Motor neuron (in vitro differentiated cells): ENCODE measurements at regions not wholly inside any gene's neighbourhood (a gene's known extent, or its start where the extent isn't known, plus 50 kb on each side); places are given as distances from the start of the nearest gene placed in this dataset.
"Not testable (repeated sequence)": the region's sequence is repeated elsewhere in the genome, so short reads cannot be mapped to it uniquely, and the experiment has no call there.

ENCODE experiments used
- ATAC-seq, 8 experiments: fragments of 200-7000 bp; cut with Tn5 transposase; replicated peaks in 6 of 8; 2 replicates each; pipeline ENCODE4 v1.8.0; 2021; ENCODE audit warnings: mild to moderate bottlenecking in 8 of 8, moderate library complexity in 8 of 8
- H3K27ac ChIP-seq, 2 donors: fragments of 250-450 bp; sonication (Bioruptor Pico); 2 replicates each; pipeline ENCODE4 v1.9.0; 2021; ENCODE audit warnings: antibody characterized with exemption in 2 of 2, mild to moderate bottlenecking in 2 of 2, moderate library complexity in 1 of 2
- H3K4me1 ChIP-seq, 2 donors: fragments of 250-450 bp; sonication (Bioruptor Pico); replicated peaks in 1 of 2; 2 replicates each; pipeline ENCODE4 v1.6.1; 2021; ENCODE audit warnings: antibody characterized with exemption in 2 of 2, mild to moderate bottlenecking in 2 of 2, moderate library complexity in 1 of 2
- H3K4me3 ChIP-seq, 5 donors: fragments of 250-450 bp; sonication (Bioruptor Pico); 2 replicates each; pipeline ENCODE4 v1.9.0; 2021; ENCODE audit warnings: antibody characterized with exemption in 5 of 5, mild to moderate bottlenecking in 5 of 5, moderate library complexity in 4 of 5
- WGBS, 10 experiments: fragments of 450-650 bp; shearing (Covaris generic); methylation state at CpG; one replicate each; pipeline ENCODE4 v1.0.0; 2022; 5-methylcytosine and 5-hydroxymethylcytosine counted together
- in situ Hi-C, 9 experiments: fragments of 400-800 bp; cut with MboI; loops; one replicate each; pipeline ENCODE4 v1.15.0; 2021; ENCODE audit warnings: low sequenced_read_pairs in 9 of 9, low pct_unique_long_range_greater_than_20kb in 2 of 9; ENCODE audit not compliant: unreplicated experiment in 9 of 9

GRCh38 chr9:90485028-90485427 lies 157.6 kb downstream of the DIRAS2 start:
- no peaks in the 10 kb centered on the region for H3K4me1 ChIP-seq
- WGBS, 10 experiments, result 0 to 100% (median 66%) methylated on average over 1 of the region's 1 CpG; no CpG with 5 or more reads in 2 of the 10 experiments
- H3K4me3 ChIP-seq, result no peak overlapping the region
- in situ Hi-C loops, result no loop called here
- no peak for ATAC-seq
- H3K27ac ChIP-seq, result no peak overlapping the region

GRCh38 chr9:90489066-90489465 lies 153.6 kb downstream of the DIRAS2 start:
- Histone ChIP-seq H3K4me1 (no peaks in the 10 kb centered on the region), H3K4me3 (no peak overlapping the region), H3K27ac (no peak overlapping the region)
- in situ Hi-C loops, result no loop called here
- ATAC-seq, result no peak
- 0 to 91% (median 67%) methylated on average over 1 to 4 of the region's 4 CpGs; no CpG with 5 or more reads in 3 of the 10 experiments for WGBS, 10 experiments

GRCh38 chr9:90499761-90500160 lies 142.9 kb downstream of the DIRAS2 start:
- 0 to 100% (median 100%) methylated on average over 1 to 2 of the region's 2 CpGs; no CpG with 5 or more reads in 5 of the 10 experiments for WGBS, 10 experiments
- in situ Hi-C loops, result no loop called here
- no peaks in the 10 kb centered on the region for H3K4me1 ChIP-seq
- no peak overlapping the region for H3K4me3 ChIP-seq
- H3K27ac ChIP-seq, result no peak overlapping the region
- no peak for ATAC-seq

GRCh38 chr9:90502134-90502533 lies 140.5 kb downstream of the DIRAS2 start:
- no peak for ATAC-seq

GRCh38 chr9:90504486-90504885 lies 138.1 kb downstream of the DIRAS2 start:
- no peak for ATAC-seq
- Histone ChIP-seq H3K27ac (no peak overlapping the region), H3K4me1 (no peaks in the 10 kb centered on the region), H3K4me3 (no peak overlapping the region)
- in situ Hi-C loops, result no loop called here

More at GRCh38 chr9:90502134-90502533, 140.5 kb downstream of the DIRAS2 start:
- in situ Hi-C loops, result no loop called here
- H3K27ac ChIP-seq, result no peak overlapping the region
- 0 to 100% (median 62%) methylated on average over 1 to 4 of the region's 4 CpGs; no CpG with 5 or more reads in 1 of the 10 experiments for WGBS, 10 experiments
- H3K4me1 ChIP-seq, result no peaks in the 10 kb centered on the region
- H3K4me3 ChIP-seq, result no peak overlapping the region

GRCh38 chr9:90505695-90506094 lies 136.9 kb downstream of the DIRAS2 start:
- H3K4me3 ChIP-seq, result no peak overlapping the region
- H3K4me1 ChIP-seq, result no peaks in the 10 kb centered on the region
- ATAC-seq, result no peak
- 20 to 100% (median 93%) methylated on average over 1 of the region's 1 CpG; no CpG with 5 or more reads in 4 of the 10 experiments for WGBS, 10 experiments
- in situ Hi-C loops, result no loop called here
- H3K27ac ChIP-seq, result no peak overlapping the region

- in situ Hi-C loops, H3K27ac ChIP-seq, ATAC-seq, H3K4me3 ChIP-seq, H3K4me1 ChIP-seq: not testable (repeated sequence)
- WGBS, 10 experiments, result 16 to 100% (median 84%) methylated on average over 1 to 4 of the region's 4 CpGs; no CpG with 5 or more reads in 3 of the 10 experiments
These were observed 136.2 kb downstream of the DIRAS2 start for GRCh38 chr9:90506402-90506801.

- in situ Hi-C loops, result no loop called here
- Histone ChIP-seq H3K4me3 (no peak overlapping the region), H3K27ac (no peak overlapping the region), H3K4me1 (no peaks in the 10 kb centered on the region)
- ATAC-seq, result no peak
- WGBS, 10 experiments, result 0 to 100% (median 83%) methylated on average over 1 to 2 of the region's 2 CpGs; no CpG with 5 or more reads in 2 of the 10 experiments
These were observed 135.0 kb downstream of the DIRAS2 start for GRCh38 chr9:90507621-90508020.

GRCh38 chr9:90508940-90509339 lies 133.7 kb downstream of the DIRAS2 start:
- Histone ChIP-seq H3K27ac (no peak overlapping the region), H3K4me1 (no peaks in the 10 kb centered on the region), H3K4me3 (no peak overlapping the region)
- in situ Hi-C loops, result no loop called here
- ATAC-seq, result no peak
- WGBS, 10 experiments, result 0 to 100% (median 67%) methylated on average over 1 to 2 of the region's 2 CpGs; no CpG with 5 or more reads in 5 of the 10 experiments

GRCh38 chr9:90511711-90512110 lies 130.9 kb downstream of the DIRAS2 start:
- 0 to 100% (median 89%) methylated on average over 3 to 6 of the region's 6 CpGs; no CpG with 5 or more reads in 2 of the 10 experiments for WGBS, 10 experiments

GRCh38 chr9:90514877-90515276 lies 127.7 kb downstream of the DIRAS2 start:
- WGBS, 10 experiments, result 0 to 94% (median 80%) methylated on average over 1 to 3 of the region's 3 CpGs; no CpG with 5 or more reads in 4 of the 10 experiments
- Histone ChIP-seq H3K27ac (no peak overlapping the region), H3K4me1 (no peaks in the 10 kb centered on the region), H3K4me3 (no peak overlapping the region)
- no peak for ATAC-seq
- in situ Hi-C loops, result no loop called here

More at GRCh38 chr9:90511711-90512110, 130.9 kb downstream of the DIRAS2 start:
- H3K4me1 ChIP-seq, result no peaks in the 10 kb centered on the region
- H3K27ac ChIP-seq, result no peak overlapping the region
- ATAC-seq, result no peak
- in situ Hi-C loops, result no loop called here
- H3K4me3 ChIP-seq, result no peak overlapping the region

- ATAC-seq, result no peak
These were observed 127.1 kb downstream of the DIRAS2 start for GRCh38 chr9:90515510-90515909.

GRCh38 chr9:90517103-90517502 lies 125.5 kb downstream of the DIRAS2 start:
- Histone ChIP-seq H3K27ac (no peak overlapping the region), H3K4me3 (no peak overlapping the region), H3K4me1 (no peaks in the 10 kb centered on the region)
- no peak for ATAC-seq
- in situ Hi-C loops, result no loop called here
- WGBS, 10 experiments, result 0 to 100% (median 86%) methylated on average over 1 to 2 of the region's 2 CpGs; no CpG with 5 or more reads in 2 of the 10 experiments

More at GRCh38 chr9:90515510-90515909, 127.1 kb downstream of the DIRAS2 start:
- WGBS, 10 experiments, result 60 to 100% (median 90%) methylated on average over 5 of the region's 5 CpGs; no CpG with 5 or more reads in 2 of the 10 experiments
- Histone ChIP-seq H3K27ac (no peak overlapping the region), H3K4me1 (no peaks in the 10 kb centered on the region), H3K4me3 (no peak overlapping the region)
- in situ Hi-C loops, result no loop called here

- Histone ChIP-seq H3K4me3 (no peak overlapping the region), H3K27ac (no peak overlapping the region), H3K4me1 (peaks cover 0 to 2% of the 10 kb centered on the region in 2 donors)
- no peak for ATAC-seq
- in situ Hi-C loops, result no loop called here
- WGBS, 10 experiments, result 0 to 90% (median 66%) methylated on average over 1 to 6 of the region's 7 CpGs
These were observed 120.6 kb downstream of the DIRAS2 start for GRCh38 chr9:90521811-90522570.
